ENCODE measurements at regions not wholly inside any gene's neighbourhood (a gene's known extent, or its start where the extent isn't known, plus 50 kb on each side); places are given as distances from the start of the nearest gene placed in this dataset.

DNA sequence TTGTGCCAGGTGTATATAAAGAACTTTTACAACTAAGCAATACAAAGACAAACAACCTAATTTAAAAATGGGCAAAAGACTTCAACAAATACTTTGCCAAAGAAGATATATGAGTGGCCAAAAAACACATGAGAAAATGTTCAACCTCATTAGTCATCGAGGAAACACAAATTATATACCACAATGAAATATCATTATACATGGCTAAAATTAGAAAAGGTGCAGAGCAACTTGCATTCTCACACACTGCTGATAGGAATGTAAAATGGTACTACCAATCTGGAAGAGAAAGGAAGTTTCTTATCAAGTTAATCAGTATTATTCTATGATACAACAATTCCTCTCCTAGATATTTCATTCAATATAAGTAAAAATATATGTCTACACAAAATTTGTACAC, 131.6 kb upstream of the FRMD6 start:
- no peak for TF ChIP-seq CTCF (conservative IDR thresholded peaks at IDR 0.05; ENCODE audit: low read depth in 2 of 2)
- no peak for TF ChIP-seq EZH2 (IDR thresholded peaks at IDR 0.05; ENCODE audit: low read depth, unreplicated experiment)
- TF ChIP-seq ZNF114 (CRISPR knock-in tag; IDR thresholded peaks at IDR 0.05) = no peak
- no peak for TF ChIP-seq EZH2phosphoT487 (IDR thresholded peaks at IDR 0.05; ENCODE audit: unreplicated experiment)
- no peak for TF ChIP-seq CREB1 (CRISPR knock-in tag; IDR thresholded peaks at IDR 0.05; ENCODE audit: low read depth)
- no peak for TF ChIP-seq POLR2AphosphoS5 (IDR thresholded peaks at IDR 0.05; ENCODE audit: low read depth)
- no peak for TF ChIP-seq REST (IDR thresholded peaks at IDR 0.05; ENCODE audit: unreplicated experiment)
- TF ChIP-seq ZNF331 (CRISPR knock-in tag; IDR thresholded peaks at IDR 0.05; ENCODE audit: low read depth) = no peak
- no peak for TF ChIP-seq ETS1 (IDR thresholded peaks at IDR 0.05)
